ENCODE measurements at regions not wholly inside any gene's neighbourhood (a gene's known extent, or its start where the extent isn't known, plus 50 kb on each side); places are given as distances from the start of the nearest gene placed in this dataset.

DNA sequence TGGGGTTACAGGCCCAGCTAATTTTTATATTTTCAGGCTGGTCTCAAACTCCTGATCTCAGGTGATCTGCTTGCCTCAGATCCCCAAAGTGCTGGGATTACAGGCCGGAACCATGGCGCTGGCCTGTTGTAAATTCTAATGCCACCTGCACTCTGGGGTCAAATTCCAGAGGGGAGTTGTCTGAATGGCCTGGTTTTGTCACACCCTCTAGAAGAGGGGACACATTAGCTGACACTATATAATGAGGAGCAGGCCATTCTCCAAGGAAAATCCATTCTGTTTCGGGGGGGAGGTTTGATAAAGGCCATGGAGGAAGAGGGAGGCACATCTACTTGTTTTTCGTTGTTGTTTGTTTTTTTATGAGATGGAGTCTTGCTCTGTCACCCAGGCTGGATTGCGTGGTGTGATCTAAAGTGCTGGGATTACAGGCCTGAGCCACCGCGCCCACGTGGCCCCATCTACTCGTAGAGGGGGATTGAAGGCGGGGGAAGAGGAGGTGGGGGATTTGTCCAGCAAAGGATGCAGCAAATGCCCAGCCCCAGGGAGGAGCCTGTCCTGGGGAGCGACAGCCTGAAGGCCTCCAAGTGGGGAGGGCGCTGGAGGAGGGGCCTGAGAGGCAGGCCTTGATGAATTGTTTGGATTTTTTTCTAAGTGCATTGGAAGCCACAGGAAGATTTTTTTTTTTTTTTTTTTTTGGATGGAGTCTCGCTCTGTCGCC is 78.4 kb upstream of the SLC45A1 start (continued):
- TF ChIP-seq ZNF484 (CRISPR knock-in tag; IDR thresholded peaks at IDR 0.05; ENCODE audit: borderline replicate concordance, low read depth) = no peak
- TF ChIP-seq MEIS2 (CRISPR knock-in tag; IDR thresholded peaks at IDR 0.05) = 0 out of 2 replicates have a peak, but pooled peaks have one; percentile 57
- TF ChIP-seq, protein P1, sequence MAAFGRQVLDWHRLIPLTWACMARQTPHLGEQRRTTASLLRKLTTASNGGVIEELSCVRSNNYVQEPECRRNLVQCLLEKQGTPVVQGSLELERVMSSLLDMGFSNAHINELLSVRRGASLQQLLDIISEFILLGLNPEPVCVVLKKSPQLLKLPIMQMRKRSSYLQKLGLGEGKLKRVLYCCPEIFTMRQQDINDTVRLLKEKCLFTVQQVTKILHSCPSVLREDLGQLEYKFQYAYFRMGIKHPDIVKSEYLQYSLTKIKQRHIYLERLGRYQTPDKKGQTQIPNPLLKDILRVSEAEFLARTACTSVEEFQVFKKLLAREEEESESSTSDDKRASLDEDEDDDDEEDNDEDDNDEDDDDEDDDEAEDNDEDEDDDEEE (CRISPR knock-in tag; IDR thresholded peaks at IDR 0.05) = peak; percentile 61; the same call in 1 of the 2 replicates
- TF ChIP-seq RBFOX2 (IDR thresholded peaks at IDR 0.05; ENCODE audit: low read depth, low read length) = peak; percentile 64; the same call in 1 of the 2 replicates
- no peak for TF ChIP-seq IRX3 (CRISPR knock-in tag; IDR thresholded peaks at IDR 0.05; ENCODE audit: borderline replicate concordance, low read depth)
- TF ChIP-seq RFX5 (IDR thresholded peaks at IDR 0.05; ENCODE audit: low read depth, low read length) = no peak
- TF ChIP-seq, protein P2, sequence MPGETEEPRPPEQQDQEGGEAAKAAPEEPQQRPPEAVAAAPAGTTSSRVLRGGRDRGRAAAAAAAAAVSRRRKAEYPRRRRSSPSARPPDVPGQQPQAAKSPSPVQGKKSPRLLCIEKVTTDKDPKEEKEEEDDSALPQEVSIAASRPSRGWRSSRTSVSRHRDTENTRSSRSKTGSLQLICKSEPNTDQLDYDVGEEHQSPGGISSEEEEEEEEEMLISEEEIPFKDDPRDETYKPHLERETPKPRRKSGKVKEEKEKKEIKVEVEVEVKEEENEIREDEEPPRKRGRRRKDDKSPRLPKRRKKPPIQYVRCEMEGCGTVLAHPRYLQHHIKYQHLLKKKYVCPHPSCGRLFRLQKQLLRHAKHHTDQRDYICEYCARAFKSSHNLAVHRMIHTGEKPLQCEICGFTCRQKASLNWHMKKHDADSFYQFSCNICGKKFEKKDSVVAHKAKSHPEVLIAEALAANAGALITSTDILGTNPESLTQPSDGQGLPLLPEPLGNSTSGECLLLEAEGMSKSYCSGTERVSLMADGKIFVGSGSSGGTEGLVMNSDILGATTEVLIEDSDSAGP (CRISPR knock-in tag; IDR thresholded peaks at IDR 0.05; ENCODE audit: borderline replicate concordance) = peak; percentile 73; the same call in 1 of the 2 replicates
- peak; percentile 21 for TF ChIP-seq ZMYM4 (CRISPR knock-in tag; IDR thresholded peaks at IDR 0.05)
- TF ChIP-seq POLR2AphosphoS5 (IDR thresholded peaks at IDR 0.05; ENCODE audit: low read depth, low read length) = peak; percentile 46; the same call in 1 of the 2 replicates
- TF ChIP-seq, protein P3, sequence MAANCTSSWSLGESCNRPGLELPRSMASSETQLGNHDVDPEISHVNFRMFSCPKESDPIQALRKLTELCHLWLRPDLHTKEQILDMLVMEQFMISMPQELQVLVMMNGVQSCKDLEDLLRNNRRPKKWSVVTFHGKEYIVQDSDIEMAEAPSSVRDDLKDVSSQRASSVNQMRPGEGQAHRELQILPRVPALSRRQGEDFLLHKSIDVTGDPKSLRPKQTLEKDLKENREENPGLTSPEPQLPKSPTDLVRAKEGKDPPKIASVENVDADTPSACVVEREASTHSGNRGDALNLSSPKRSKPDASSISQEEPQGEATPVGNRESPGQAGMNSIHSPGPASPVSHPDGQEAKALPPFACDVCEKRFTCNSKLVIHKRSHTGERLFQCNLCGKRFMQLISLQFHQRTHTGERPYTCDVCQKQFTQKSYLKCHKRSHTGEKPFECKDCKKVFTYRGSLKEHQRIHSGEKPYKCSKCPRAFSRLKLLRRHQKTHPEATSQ (CRISPR knock-in tag; IDR thresholded peaks at IDR 0.05; ENCODE audit: borderline replicate concordance) = no peak; the same call in 1 of the 2 replicates
- TF ChIP-seq ZNF101 (CRISPR knock-in tag; IDR thresholded peaks at IDR 0.05; ENCODE audit: borderline replicate concordance, low read depth) = no peak
- TF ChIP-seq, protein P4, sequence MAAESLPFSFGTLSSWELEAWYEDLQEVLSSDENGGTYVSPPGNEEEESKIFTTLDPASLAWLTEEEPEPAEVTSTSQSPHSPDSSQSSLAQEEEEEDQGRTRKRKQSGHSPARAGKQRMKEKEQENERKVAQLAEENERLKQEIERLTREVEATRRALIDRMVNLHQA (CRISPR knock-in tag; IDR thresholded peaks at IDR 0.05) = no peak
- TF ChIP-seq, protein P5, sequence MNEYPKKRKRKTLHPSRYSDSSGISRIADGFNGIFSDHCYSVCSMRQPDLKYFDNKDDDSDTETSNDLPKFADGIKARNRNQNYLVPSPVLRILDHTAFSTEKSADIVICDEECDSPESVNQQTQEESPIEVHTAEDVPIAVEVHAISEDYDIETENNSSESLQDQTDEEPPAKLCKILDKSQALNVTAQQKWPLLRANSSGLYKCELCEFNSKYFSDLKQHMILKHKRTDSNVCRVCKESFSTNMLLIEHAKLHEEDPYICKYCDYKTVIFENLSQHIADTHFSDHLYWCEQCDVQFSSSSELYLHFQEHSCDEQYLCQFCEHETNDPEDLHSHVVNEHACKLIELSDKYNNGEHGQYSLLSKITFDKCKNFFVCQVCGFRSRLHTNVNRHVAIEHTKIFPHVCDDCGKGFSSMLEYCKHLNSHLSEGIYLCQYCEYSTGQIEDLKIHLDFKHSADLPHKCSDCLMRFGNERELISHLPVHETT (CRISPR knock-in tag; conservative IDR thresholded peaks at IDR 0.05) = no peak
- no peak for TF ChIP-seq AGO1 (IDR thresholded peaks at IDR 0.05; ENCODE audit: low read depth, low read length, poor library complexity, severe bottlenecking)
- TF ChIP-seq, protein P6, sequence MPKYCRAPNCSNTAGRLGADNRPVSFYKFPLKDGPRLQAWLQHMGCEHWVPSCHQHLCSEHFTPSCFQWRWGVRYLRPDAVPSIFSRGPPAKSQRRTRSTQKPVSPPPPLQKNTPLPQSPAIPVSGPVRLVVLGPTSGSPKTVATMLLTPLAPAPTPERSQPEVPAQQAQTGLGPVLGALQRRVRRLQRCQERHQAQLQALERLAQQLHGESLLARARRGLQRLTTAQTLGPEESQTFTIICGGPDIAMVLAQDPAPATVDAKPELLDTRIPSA (CRISPR knock-in tag; IDR thresholded peaks at IDR 0.05; ENCODE audit: borderline replicate concordance) = no peak
- TF ChIP-seq ZEB1 (IDR thresholded peaks at IDR 0.05; ENCODE audit: insufficient replicate concordance, low read depth) = peak; percentile 78
- no peak for TF ChIP-seq FOXK2 (IDR thresholded peaks at IDR 0.05)
- TF ChIP-seq, protein P7, sequence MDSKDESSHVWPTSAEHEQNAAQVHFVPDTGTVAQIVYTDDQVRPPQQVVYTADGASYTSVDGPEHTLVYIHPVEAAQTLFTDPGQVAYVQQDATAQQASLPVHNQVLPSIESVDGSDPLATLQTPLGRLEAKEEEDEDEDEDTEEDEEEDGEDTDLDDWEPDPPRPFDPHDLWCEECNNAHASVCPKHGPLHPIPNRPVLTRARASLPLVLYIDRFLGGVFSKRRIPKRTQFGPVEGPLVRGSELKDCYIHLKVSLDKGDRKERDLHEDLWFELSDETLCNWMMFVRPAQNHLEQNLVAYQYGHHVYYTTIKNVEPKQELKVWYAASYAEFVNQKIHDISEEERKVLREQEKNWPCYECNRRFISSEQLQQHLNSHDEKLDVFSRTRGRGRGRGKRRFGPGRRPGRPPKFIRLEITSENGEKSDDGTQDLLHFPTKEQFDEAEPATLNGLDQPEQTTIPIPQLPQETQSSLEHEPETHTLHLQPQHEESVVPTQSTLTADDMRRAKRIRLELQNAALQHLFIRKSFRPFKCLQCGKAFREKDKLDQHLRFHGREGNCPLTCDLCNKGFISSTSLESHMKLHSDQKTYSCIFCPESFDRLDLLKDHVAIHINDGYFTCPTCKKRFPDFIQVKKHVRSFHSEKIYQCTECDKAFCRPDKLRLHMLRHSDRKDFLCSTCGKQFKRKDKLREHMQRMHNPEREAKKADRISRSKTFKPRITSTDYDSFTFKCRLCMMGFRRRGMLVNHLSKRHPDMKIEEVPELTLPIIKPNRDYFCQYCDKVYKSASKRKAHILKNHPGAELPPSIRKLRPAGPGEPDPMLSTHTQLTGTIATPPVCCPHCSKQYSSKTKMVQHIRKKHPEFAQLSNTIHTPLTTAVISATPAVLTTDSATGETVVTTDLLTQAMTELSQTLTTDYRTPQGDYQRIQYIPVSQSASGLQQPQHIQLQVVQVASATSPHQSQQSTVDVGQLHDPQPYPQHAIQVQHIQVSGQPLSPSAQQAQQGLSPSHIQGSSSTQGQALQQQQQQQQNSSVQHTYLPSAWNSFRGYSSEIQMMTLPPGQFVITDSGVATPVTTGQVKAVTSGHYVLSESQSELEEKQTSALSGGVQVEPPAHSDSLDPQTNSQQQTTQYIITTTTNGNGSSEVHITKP (CRISPR knock-in tag; IDR thresholded peaks at IDR 0.05; ENCODE audit: low read depth) = peak; percentile 93
